ENCODE measurements at regions not wholly inside any gene's neighbourhood (a gene's known extent, or its start where the extent isn't known, plus 50 kb on each side); places are given as distances from the start of the nearest gene placed in this dataset.

- no peak overlapping the region for H3K27ac Mint-ChIP-seq (ENCODE audit: low read depth, unreplicated experiment)
- no peak for TF ChIP-seq CTCF (IDR thresholded peaks at IDR 0.05; ENCODE audit: unreplicated experiment)
- H3K4me3 Mint-ChIP-seq (ENCODE audit: unreplicated experiment) = no peak overlapping the region
- CTCF ChIA-PET = no interaction called here
- H3K4me1 Mint-ChIP-seq (ENCODE audit: insufficient read depth, unreplicated experiment) = peaks cover 7% of the 10 kb centered on the region
- no peaks in the 10 kb centered on the region for H3K27me3 Mint-ChIP-seq (ENCODE audit: insufficient read depth, unreplicated experiment)
- POLR2A ChIA-PET = no interaction called here
- H3K36me3 Mint-ChIP-seq (ENCODE audit: insufficient read depth, unreplicated experiment) = no peaks in the 10 kb centered on the region
- intact Hi-C loops (cut with micrococcal nuclease) = no loop called here
- H3K9me3 Mint-ChIP-seq (ENCODE audit: unreplicated experiment) = no peaks in the 10 kb centered on the region
- no TSS peak for BruUV-seq (replicated peaks)
- DNase-seq (ENCODE audit: unreplicated experiment) = no peak
Measured at GRCh38 chr1:58864654-58865053, 80.8 kb upstream of the JUN start.

GRCh38 chr1:58866578-58866977 is 82.7 kb upstream of the JUN start:
- POLR2A ChIA-PET = no interaction called here
- no peak for TF ChIP-seq CTCF (IDR thresholded peaks at IDR 0.05; ENCODE audit: unreplicated experiment)
- H3K9me3 Mint-ChIP-seq (ENCODE audit: unreplicated experiment) = no peaks in the 10 kb centered on the region
- H3K4me3 Mint-ChIP-seq (ENCODE audit: unreplicated experiment) = no peak overlapping the region
- CTCF ChIA-PET = no interaction called here
- intact Hi-C loops (cut with micrococcal nuclease) = no loop called here
- H3K27me3 Mint-ChIP-seq (ENCODE audit: insufficient read depth, unreplicated experiment) = no peaks in the 10 kb centered on the region
- DNase-seq (ENCODE audit: unreplicated experiment) = no peak
- H3K27ac Mint-ChIP-seq (ENCODE audit: low read depth, unreplicated experiment) = no peak overlapping the region
- H3K36me3 Mint-ChIP-seq (ENCODE audit: insufficient read depth, unreplicated experiment) = no peaks in the 10 kb centered on the region
- no TSS peak for BruUV-seq (replicated peaks)
- no peaks in the 10 kb centered on the region for H3K4me1 Mint-ChIP-seq (ENCODE audit: insufficient read depth, unreplicated experiment)

- DNase-seq (ENCODE audit: unreplicated experiment) = no peak
- Mint-ChIP-seq H3K27ac (ENCODE audit: low read depth, unreplicated experiment) (no peak overlapping the region), H3K9me3 (ENCODE audit: unreplicated experiment) (no peaks in the 10 kb centered on the region), H3K4me3 (ENCODE audit: unreplicated experiment) (no peak overlapping the region), H3K36me3 (ENCODE audit: insufficient read depth, unreplicated experiment) (no peaks in the 10 kb centered on the region), H3K4me1 (ENCODE audit: insufficient read depth, unreplicated experiment) (no peaks in the 10 kb centered on the region), H3K27me3 (ENCODE audit: insufficient read depth, unreplicated experiment) (no peaks in the 10 kb centered on the region)
- intact Hi-C loops (cut with micrococcal nuclease) = no loop called here
- no TSS peak for BruUV-seq (replicated peaks)
- CTCF ChIA-PET = interaction anchor here (0.8 kb wide), 1 partner anchor 227 kb away, joined by 4 read pairs; no protein-coding TSS in a partner anchor
- TF ChIP-seq CTCF (IDR thresholded peaks at IDR 0.05; ENCODE audit: unreplicated experiment) = no peak
- POLR2A ChIA-PET = no interaction called here
Measured at GRCh38 chr1:58869638-58870297, 85.9 kb upstream of the JUN start.

GRCh38 chr1:58870298-58870676 is 86.4 kb upstream of the JUN start:
- POLR2A ChIA-PET = no interaction called here
- no peak for DNase-seq (ENCODE audit: unreplicated experiment)
- no TSS peak for BruUV-seq (replicated peaks)
- H3K27me3 Mint-ChIP-seq (ENCODE audit: insufficient read depth, unreplicated experiment) = no peaks in the 10 kb centered on the region
- no peak for TF ChIP-seq CTCF (IDR thresholded peaks at IDR 0.05; ENCODE audit: unreplicated experiment)
- CTCF ChIA-PET = interaction anchor here (0.8 kb wide), 1 partner anchor 228 kb away, joined by 4 read pairs; no protein-coding TSS in a partner anchor
- intact Hi-C loops (cut with micrococcal nuclease) = no loop called here
- no peak overlapping the region for H3K27ac Mint-ChIP-seq (ENCODE audit: low read depth, unreplicated experiment)
- no peak overlapping the region for H3K4me3 Mint-ChIP-seq (ENCODE audit: unreplicated experiment)
- H3K36me3 Mint-ChIP-seq (ENCODE audit: insufficient read depth, unreplicated experiment) = no peaks in the 10 kb centered on the region
- H3K4me1 Mint-ChIP-seq (ENCODE audit: insufficient read depth, unreplicated experiment) = no peaks in the 10 kb centered on the region
- H3K9me3 Mint-ChIP-seq (ENCODE audit: unreplicated experiment) = no peaks in the 10 kb centered on the region
